Astrocyte (in vitro differentiated cells and primary cell): ENCODE measurements at regions not wholly inside any gene's neighbourhood (a gene's known extent, or its start where the extent isn't known, plus 50 kb on each side); places are given as distances from the start of the nearest gene placed in this dataset.

Experiments used
- EZH2 ChIP-seq: IDR thresholded peaks from 2 replicates; pipeline ENCODE4 v1.6.1; 2012; ENCODE audit warnings: mild to moderate bottlenecking, low read length, inconsistent platforms; ENCODE audit not compliant: insufficient read depth
- TF ChIP-seq, protein P1 (sequence below): IDR thresholded peaks from 2 replicates; pipeline ENCODE4 v1.5.1; 2011; ENCODE audit warnings: low read depth, mild to moderate bottlenecking, inconsistent platforms, low read length, moderate library complexity; ENCODE audit not compliant: insufficient read depth

DNA sequence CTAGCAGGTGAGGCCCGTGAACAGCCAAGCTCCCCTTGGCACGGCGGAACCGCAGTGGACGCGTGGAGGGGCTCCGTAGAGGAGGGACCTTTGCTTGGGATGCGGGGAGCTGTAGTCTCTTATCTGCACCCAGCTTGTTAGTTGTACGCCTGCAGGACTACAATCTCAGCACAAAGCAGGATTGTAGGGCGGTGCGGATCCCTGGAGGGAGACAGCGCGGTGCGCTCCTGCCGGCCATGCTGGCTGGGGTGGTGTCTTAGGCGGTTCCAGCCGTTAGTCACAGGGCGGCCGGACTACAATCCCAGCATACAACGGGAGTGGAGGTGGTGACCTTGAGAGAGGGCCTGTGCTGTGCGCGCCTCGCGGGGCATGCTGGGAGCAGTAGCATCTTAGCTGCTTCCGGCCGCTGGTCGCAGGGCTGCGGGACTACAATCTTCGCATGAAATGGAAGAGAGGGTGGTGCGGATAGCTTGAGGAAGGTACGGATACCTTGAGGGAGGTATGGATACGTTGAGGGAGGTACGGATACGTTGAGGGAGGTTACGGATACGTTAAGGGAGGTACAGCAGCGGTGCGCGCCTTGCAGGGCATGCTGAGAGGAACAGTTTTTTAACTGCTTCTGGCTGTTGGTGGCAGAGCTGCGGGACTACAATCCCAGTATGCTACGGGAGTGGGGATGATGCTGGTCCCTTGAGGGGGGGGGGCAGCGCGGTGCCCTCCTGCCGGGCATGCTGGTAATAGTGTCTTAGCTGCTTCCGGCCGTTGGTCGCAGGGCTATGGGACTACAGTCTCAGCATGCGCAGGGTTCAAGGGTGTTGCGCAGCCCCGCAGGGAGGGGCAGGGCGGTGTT is 1419.1 kb downstream of the UQCRFS1 start:
- TF ChIP-seq, protein P1, sequence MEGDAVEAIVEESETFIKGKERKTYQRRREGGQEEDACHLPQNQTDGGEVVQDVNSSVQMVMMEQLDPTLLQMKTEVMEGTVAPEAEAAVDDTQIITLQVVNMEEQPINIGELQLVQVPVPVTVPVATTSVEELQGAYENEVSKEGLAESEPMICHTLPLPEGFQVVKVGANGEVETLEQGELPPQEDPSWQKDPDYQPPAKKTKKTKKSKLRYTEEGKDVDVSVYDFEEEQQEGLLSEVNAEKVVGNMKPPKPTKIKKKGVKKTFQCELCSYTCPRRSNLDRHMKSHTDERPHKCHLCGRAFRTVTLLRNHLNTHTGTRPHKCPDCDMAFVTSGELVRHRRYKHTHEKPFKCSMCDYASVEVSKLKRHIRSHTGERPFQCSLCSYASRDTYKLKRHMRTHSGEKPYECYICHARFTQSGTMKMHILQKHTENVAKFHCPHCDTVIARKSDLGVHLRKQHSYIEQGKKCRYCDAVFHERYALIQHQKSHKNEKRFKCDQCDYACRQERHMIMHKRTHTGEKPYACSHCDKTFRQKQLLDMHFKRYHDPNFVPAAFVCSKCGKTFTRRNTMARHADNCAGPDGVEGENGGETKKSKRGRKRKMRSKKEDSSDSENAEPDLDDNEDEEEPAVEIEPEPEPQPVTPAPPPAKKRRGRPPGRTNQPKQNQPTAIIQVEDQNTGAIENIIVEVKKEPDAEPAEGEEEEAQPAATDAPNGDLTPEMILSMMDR: no peak
- TF ChIP-seq EZH2: no peak
